ENCODE measurements at regions not wholly inside any gene's neighbourhood (a gene's known extent, or its start where the extent isn't known, plus 50 kb on each side); places are given as distances from the start of the nearest gene placed in this dataset.
"Not testable (repeated sequence)": the region's sequence is repeated elsewhere in the genome, so short reads cannot be mapped to it uniquely, and the experiment has no call there.

GRCh38 chr9:80690349-80690939 lies 998.9 kb downstream of the TLE1 start:
- no peak for DNase-seq

- no peak for DNase-seq
These were observed 1009.4 kb downstream of the TLE1 start for GRCh38 chr9:80679916-80680315.

GRCh38 chr9:80678906-80679305 lies 1010.4 kb downstream of the TLE1 start:
- DNase-seq = no peak

- no peak for DNase-seq
These were observed 1015.9 kb downstream of the TLE1 start for GRCh38 chr9:80673496-80673895.

- DNase-seq = no peak
These were observed 1023.9 kb downstream of the TLE1 start for GRCh38 chr9:80665479-80665878.

- no peak for DNase-seq
These were observed 1024.8 kb downstream of the TLE1 start for GRCh38 chr9:80664327-80665210.

GRCh38 chr9:80659751-80660150 lies 1029.6 kb downstream of the TLE1 start:
- not testable (repeated sequence) for DNase-seq

DNA sequence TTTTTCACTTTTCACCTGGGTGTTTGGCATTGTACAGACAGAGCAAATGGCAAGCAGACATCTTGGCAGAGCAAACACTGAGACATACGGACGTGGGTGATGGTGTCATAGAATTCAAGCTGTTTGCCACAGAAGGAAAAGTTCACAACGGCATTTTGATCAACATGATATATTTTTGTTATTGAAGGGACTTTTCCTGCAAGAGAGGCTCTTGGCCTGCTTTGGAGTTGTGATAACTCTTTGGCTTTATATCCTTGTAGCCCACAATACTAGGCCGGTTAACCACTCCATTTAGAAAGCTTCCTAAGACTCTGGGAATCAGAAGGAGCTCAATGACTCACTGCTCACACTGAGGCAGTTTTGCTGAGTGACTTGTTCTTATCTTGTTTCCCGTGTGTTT lies 1038.3 kb downstream of the TLE1 start:
- DNase-seq = no peak

DNA sequence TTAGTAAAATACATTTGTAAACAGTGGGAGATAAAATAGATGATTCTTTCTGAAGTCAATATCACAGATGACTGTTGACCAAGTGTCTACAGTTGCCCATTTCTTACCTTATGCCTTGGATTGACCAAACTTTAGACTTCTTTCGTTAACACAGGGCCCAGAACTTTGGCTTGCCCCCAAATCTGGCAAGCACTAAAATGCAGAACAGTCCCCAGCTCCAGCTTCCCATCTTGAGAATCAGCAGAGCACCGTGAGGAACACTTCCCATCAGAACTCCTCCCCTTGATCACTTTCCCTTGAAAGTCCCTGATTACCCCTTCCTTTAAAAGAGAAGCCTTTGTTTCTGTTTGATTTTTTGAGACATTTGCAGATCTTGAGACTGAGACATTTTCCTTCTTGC lies 1039.9 kb downstream of the TLE1 start:
- no peak for DNase-seq

DNA sequence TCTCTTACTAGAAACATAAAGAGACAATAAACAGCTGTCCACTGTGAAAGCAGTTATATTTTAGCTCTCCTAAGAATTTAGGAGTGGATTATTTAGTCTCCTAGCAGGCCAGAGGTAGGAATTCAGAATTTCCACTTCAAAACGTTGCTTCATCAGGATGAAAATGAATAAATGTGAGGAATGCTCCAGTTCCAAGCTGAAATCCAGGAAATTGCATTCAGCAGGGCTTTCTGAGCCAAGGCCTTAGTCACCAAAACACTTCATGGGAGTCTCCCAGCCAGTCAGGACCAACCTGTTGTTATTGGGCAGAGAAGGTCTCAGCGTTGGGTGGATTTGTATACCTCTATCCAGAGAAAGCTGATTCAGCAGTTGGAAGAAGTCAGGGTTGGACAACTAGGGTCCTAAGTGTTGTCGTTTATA lies 1040.3 kb downstream of the TLE1 start:
- no peak for DNase-seq

- no peak for DNase-seq
These were observed 1041.0 kb downstream of the TLE1 start for GRCh38 chr9:80648336-80648735.

DNA sequence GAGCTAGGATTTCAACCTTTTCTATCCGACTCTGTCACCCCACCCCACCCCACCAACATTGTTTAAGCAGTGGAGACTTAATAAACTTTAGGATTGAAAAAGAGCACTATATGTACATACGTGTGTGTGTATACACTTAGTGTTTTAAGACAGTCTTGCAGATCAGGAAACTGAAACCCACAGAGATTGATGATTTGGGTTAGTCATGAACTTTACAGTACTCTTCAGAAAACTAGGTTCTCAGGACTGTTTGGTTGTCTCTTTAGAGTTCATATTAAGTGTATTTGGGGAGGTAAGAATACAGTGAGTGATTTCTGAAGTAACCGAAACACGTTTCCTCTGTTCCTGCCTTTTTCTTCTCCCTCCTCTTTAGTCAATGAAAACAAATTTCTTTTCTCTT lies 1043.1 kb downstream of the TLE1 start:
- DNase-seq = no peak

DNA sequence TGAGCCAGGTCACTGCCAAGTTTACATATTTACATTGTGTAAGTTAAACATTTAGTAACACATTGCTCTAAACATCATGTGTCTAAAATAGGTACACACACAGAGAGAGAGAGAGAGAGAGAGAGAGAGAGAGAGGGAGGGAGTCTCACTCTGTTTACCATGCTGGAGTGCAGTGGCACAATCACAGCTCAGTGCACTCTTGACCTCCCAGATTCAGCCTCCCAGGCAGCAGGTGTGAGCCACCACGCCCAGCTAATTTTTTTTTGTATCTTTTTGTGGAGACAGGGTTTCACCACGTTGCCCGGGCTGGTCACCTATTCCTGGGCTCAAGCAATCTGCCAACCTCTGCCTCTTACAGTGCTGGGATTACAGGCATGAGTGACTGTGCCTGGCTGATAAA lies 1045.3 kb downstream of the TLE1 start:
- DNase-seq = no peak

DNA sequence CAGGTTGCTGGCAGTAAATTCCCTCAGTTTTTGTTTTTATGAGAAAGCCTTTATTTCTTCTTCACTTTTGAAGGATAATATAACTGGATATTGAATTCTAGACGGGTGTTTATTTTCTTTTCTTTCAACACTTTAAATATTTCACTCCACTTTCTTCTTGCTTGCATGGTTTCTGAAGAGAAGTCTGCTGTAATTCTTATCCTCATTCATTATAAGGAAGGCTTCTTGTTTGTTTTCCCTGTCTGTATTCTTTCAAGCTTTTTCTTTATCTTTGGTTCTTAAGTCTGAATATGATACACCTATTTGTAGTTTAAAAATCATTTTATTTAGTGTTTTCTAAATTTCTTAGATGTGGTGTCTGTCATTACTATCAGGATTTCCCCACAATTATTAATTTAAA lies 1054.3 kb downstream of the TLE1 start:
- DNase-seq = no peak

DNA sequence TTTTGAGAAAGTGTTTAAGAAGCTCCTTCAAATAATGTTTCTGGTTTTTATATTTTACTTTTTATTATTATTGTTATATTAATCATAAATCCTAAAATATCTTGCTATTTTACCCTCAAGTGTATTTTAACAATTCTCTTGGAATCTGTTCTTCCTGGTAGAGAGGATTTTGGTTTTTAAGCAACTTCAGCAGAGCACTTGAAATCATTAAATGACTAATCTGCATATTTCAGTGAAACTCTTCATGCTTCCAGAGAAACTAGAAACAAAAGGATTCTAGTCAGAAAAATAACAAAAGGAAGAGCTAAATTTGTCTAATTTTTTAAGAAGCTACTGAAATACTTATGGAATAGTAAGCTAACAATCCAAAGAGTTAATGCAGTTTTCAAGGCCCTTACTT lies 1057.3 kb downstream of the TLE1 start:
- no peak for DNase-seq

DNA sequence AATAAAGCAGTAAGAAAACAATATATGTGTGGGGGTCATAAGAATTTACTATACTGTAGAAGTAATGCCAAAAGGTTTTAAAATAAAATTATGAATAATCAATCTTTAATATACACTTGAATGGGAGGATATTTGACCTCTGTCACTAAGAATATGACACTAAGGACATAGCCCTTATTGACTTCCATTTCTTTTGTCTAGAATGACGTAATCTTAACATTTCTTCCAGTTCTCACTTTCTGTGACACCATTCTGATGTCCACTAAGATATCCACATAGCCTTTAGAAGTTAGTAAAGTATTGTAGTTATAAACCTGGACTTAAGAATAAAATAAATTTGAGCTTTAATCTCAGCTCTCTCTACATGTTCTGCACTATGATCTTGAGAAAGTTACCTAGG lies 1050.7 kb downstream of the TLE4 start:
- no peak for DNase-seq

DNA sequence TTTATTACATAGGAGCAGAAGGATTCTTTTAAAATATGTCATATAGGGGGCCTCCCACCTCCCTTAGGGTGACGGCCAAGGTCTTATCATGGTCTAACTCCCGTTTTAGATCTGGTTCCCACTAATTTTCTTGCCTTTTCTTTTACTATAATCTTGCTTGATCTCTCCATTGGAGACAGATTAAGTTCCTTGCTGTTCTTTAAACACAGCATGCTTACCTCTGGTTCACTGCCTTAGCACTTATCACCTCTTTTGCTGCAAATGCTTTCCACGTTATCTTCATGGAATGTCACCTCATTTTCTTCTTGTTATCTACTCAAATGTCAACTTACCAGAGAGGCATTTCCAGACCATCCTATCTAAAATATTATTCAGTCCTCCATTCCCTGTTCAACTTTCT lies 1047.6 kb downstream of the TLE4 start:
- DNase-seq = no peak

GRCh38 chr9:80615964-80616363 lies 1044.2 kb downstream of the TLE4 start:
- no peak for DNase-seq

DNA sequence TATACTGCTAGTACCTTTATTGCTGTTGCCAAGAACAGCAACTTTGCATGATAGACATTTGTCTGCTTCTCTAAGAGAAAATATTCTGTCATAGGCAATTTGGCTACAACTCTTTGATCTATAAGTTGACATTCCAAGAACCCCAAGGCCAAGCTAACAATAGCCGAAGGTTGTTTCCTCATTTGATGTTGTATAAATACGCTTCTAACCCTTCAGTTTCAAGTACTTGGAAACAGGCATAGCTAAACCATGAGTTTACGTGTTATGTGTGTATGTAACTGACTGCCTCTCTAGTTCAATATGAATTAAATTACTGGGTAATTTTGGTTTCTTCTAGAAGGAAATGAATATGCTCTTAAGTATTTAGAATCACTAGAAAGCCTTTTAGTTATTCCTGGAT lies 1034.0 kb downstream of the TLE4 start:
- no peak for DNase-seq

DNA sequence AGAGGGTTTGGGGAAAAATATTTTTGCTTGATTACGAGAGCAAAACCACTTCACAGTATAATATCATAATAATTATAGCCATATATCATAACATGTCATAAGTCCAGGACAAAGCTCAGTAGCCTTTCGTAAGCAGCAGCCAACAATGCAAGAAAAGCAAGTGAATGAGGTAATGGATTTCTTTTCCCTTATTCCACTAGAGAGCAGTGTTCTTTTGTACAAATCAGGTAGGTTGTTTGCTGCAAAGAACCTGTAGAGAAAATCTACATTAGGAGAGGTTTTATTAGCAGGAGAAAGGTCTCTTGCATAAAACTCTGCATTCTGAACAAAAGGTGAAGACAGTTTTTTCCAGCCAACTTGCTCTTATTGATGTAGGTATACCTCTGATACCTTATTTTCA lies 1033.4 kb downstream of the TLE4 start:
- DNase-seq = no peak

- DNase-seq = no peak
These were observed 1030.5 kb downstream of the TLE4 start for GRCh38 chr9:80602291-80602690.

GRCh38 chr9:80596579-80596978 lies 1024.8 kb downstream of the TLE4 start:
- no peak for DNase-seq

GRCh38 chr9:80595192-80595591 lies 1023.4 kb downstream of the TLE4 start:
- DNase-seq = no peak

GRCh38 chr9:80592413-80592812 lies 1020.6 kb downstream of the TLE4 start:
- no peak for DNase-seq
